B cell (primary cell): ENCODE measurements at regions not wholly inside any gene's neighbourhood (a gene's known extent, or its start where the extent isn't known, plus 50 kb on each side); places are given as distances from the start of the nearest gene placed in this dataset.
A peak's percentile ranks its signal among the peaks of the same experiment; 100 is the strongest.

Experiments used
- ATAC-seq: fragments of 200-7000 bp; cut with Tn5 transposase; one replicate; pipeline ENCODE4 v1.10.0; 2021; ENCODE audit warnings: low read depth, mild to moderate bottlenecking, moderate number of reproducible peaks, moderate library complexity
- CTCF ChIA-PET: fragments of 350-600 bp; sonication (Branson Sonifier 250); formaldehyde crosslinking; loops from one replicate; lab custom pipeline; 2021; ENCODE audit warnings: antibody characterized with exemption, inconsistent platforms; lab: Charles Lee
- POLR2A ChIA-PET: fragments of 350-600 bp; sonication (Branson Sonifier 250); formaldehyde crosslinking; loops from one replicate; lab custom pipeline; 2021; ENCODE audit warnings: antibody characterized with exemption; lab: Charles Lee
- DNase-seq: peaks from one replicate; pipeline ENCODE4 v3.0.0; 2013
- H2AFZ ChIP-seq: 2 replicates; pipeline ENCODE4 v1.6.1; 2012; ENCODE audit warnings: mild to moderate bottlenecking, low read depth, low read length; ENCODE audit not compliant: insufficient read depth, poor library complexity, severe bottlenecking
- H3K27ac ChIP-seq, 2 donors: 1 replicate in 1 of 2; 2 replicates in 1 of 2; pipeline ENCODE4 v1.5.1; 2012 to 2013; ENCODE audit warnings: low read length in 2 of 2, mild to moderate bottlenecking in 2 of 2, moderate library complexity in 1 of 2
- H3K27me3 ChIP-seq, 4 experiments: fragments of 200-600 bp in 1 of 4; sonication (generic) in 1 of 4; replicated peaks in 1 of 4; 1 replicate in 2 of 4; 2 replicates in 2 of 4; pipeline versions ENCODE4 v1.6.1 to v1.7.0; 2013 to 2016; ENCODE audit warnings: low read length in 3 of 4, mild to moderate bottlenecking in 2 of 4, mixed read lengths in 1 of 4, moderate library complexity in 1 of 4; ENCODE audit not compliant: insufficient read depth in 4 of 4, control insufficient read depth in 3 of 4; ENCODE audit errors: control extremely low read depth in 1 of 4
- H3K36me3 ChIP-seq, 2 experiments: replicated peaks in 1 of 2; 1 replicate in 1 of 2; 2 replicates in 1 of 2; pipeline versions ENCODE4 v1.6.1 to v1.7.1; 2013; ENCODE audit warnings: low read length in 1 of 2; ENCODE audit not compliant: insufficient read depth in 2 of 2, control insufficient read depth in 1 of 2; ENCODE audit errors: control extremely low read depth in 1 of 2, extremely low read depth in 1 of 2
- H3K4me1 ChIP-seq, 2 donors: fragments of 200-600 bp in 1 of 2; sonication (generic) in 1 of 2; 1 replicate in 1 of 2; 2 replicates in 1 of 2; pipeline versions ENCODE4 v1.5.1 to v1.6.1; 2013 to 2017; ENCODE audit warnings: low read length in 2 of 2; ENCODE audit not compliant: control insufficient read depth in 2 of 2, insufficient read depth in 2 of 2
- H3K4me2 ChIP-seq: replicated peaks from 2 replicates; pipeline ENCODE3; 2012; ENCODE audit warnings: mild to moderate bottlenecking, low read depth, low read length; ENCODE audit not compliant: poor library complexity, severe bottlenecking
- H3K4me3 ChIP-seq, 5 experiments: fragments of 200-600 bp in 1 of 5; sonication (generic) in 1 of 5; 1 replicate in 3 of 5; 2 replicates in 2 of 5; pipeline versions ENCODE4 v1.5.1 to v1.7.0; 2011 to 2016; ENCODE audit warnings: low read length in 4 of 5, mild to moderate bottlenecking in 4 of 5, low read depth in 2 of 5, control low read depth in 1 of 5, moderate library complexity in 1 of 5; ENCODE audit not compliant: insufficient read depth in 1 of 5; ENCODE audit errors: control extremely low read depth in 1 of 5, extremely low read depth in 1 of 5
- H3K79me2 ChIP-seq: fragments of 200-600 bp; sonication (generic); one replicate; pipeline ENCODE4 v1.6.0; 2016; ENCODE audit warnings: low read length; ENCODE audit not compliant: control insufficient read depth, insufficient read depth
- H3K9ac ChIP-seq: fragments of 200-600 bp; sonication (generic); 2 replicates; pipeline ENCODE4 v1.6.1; 2017; ENCODE audit warnings: mild to moderate bottlenecking, low read length, moderate library complexity
- H3K9me3 ChIP-seq, 3 donors: one replicate each; pipeline versions ENCODE4 v1.6.1 to v1.7.1; 2013; ENCODE audit warnings: low read length in 2 of 3; ENCODE audit not compliant: control insufficient read depth in 2 of 3, insufficient read depth in 1 of 3; ENCODE audit errors: control extremely low read depth in 1 of 3
- H4K20me1 ChIP-seq: 2 replicates; pipeline ENCODE4 v1.6.0; 2012; ENCODE audit warnings: mild to moderate bottlenecking, low read length; ENCODE audit not compliant: insufficient read depth, control insufficient read depth, poor library complexity, severe bottlenecking
- H3K27ac Mint-ChIP-seq: one replicate; pipeline ENCODE4 v1.8.0; 2021; ENCODE audit warnings: mixed read lengths
- H3K27me3 Mint-ChIP-seq: one replicate; pipeline ENCODE4 v1.8.0; 2021; ENCODE audit warnings: mixed read lengths
- H3K4me1 Mint-ChIP-seq: one replicate; pipeline ENCODE4 v1.8.0; 2021; ENCODE audit warnings: mixed read lengths
- H3K4me3 Mint-ChIP-seq: one replicate; pipeline ENCODE4 v1.8.0; 2021; ENCODE audit warnings: mixed read lengths
- H3K9me3 Mint-ChIP-seq: one replicate; pipeline ENCODE4 v1.8.0; 2022; ENCODE audit warnings: mixed read lengths; ENCODE audit not compliant: insufficient read depth
- EZH2 ChIP-seq: IDR thresholded peaks from 2 replicates; pipeline ENCODE4 v1.6.1; 2012; ENCODE audit warnings: borderline replicate concordance, low read depth, mild to moderate bottlenecking, moderate library complexity, low read length; ENCODE audit not compliant: insufficient read depth, poor library complexity, severe bottlenecking
- WGBS: methylation state at CpG from one replicate; pipeline ENCODE4 v1.1.5; 2013; ENCODE audit warnings: missing lambda C conversion rate; ENCODE audit not compliant: insufficient coverage; 5-methylcytosine and 5-hydroxymethylcytosine counted together
- intact Hi-C: fragments of 100-400 bp; cut with micrococcal nuclease; formaldehyde crosslinking; loops from one replicate; pipeline ENCODE4 v1.10.0; 2022
- TF ChIP-seq, protein P1 (sequence below): fragments of 200-600 bp; IDR thresholded peaks from one replicate; pipeline ENCODE4 v1.8.0; 2022; ENCODE audit warnings: antibody characterized with exemption, mild to moderate bottlenecking

DNA sequence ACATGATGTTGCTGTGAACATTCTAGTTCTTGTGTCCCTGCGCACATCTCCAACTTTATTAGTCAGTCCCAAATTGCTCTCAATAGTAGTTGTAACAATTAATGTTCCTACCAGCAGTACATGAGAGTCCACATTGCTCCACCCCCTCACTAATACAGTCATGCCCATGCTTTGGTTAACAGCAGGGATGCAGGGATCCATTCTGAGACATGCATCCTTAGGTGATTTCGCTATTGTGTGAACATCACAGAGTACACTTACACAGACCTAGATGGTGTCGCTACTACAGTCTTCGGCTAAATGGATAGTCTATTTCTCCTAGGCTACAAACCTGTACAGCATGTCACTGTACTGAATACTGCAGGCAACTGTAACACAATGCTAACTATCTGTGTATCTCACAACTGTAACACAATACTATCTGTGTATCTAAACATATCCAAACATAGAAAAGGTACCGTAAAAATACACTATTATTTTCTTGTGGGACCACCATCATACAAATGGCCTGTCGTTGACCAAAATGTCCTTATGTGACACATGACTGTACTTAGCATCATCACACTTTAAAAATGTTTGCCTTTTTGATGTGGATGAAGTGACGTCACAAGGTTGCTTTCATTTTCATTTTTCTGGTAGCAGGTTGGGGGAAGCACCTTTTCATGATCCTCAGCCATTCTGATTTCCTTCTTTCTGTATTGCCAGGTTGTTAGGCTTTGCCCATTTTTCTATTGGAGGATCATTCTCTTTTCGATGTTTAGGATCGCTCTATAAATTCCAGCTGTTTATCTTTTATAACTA is 82.9 kb upstream of the RNF152 start:
- Histone ChIP-seq H3K4me3 (no peak overlapping the region), H2AFZ (peak overlapping the region; percentile 17), H3K27me3 (no peaks in the 10 kb centered on the region), H3K4me2 (no peak overlapping the region), H3K9me3 (no peaks in the 10 kb centered on the region), H3K27ac (no peak overlapping the region), H3K9ac (no peak overlapping the region), H4K20me1 (no peaks in the 10 kb centered on the region), H3K36me3 (no peaks in the 10 kb centered on the region), H3K79me2 (no peaks in the 10 kb centered on the region), H3K4me1 (no peaks in the 10 kb centered on the region)
- H3K9me3 Mint-ChIP-seq: no peaks in the 10 kb centered on the region
- no peak overlapping the region for H3K27ac Mint-ChIP-seq
- ChIA-PET POLR2A (no interaction called here), CTCF (no interaction called here)
- no peak overlapping the region for H3K4me3 Mint-ChIP-seq
- intact Hi-C loops: no loop called here
- peaks cover 4% of the 10 kb centered on the region for H3K4me1 Mint-ChIP-seq
- DNase-seq (peak; percentile 41), ATAC-seq (no peak)
- TF ChIP-seq EZH2: no peak
- TF ChIP-seq, protein P1, sequence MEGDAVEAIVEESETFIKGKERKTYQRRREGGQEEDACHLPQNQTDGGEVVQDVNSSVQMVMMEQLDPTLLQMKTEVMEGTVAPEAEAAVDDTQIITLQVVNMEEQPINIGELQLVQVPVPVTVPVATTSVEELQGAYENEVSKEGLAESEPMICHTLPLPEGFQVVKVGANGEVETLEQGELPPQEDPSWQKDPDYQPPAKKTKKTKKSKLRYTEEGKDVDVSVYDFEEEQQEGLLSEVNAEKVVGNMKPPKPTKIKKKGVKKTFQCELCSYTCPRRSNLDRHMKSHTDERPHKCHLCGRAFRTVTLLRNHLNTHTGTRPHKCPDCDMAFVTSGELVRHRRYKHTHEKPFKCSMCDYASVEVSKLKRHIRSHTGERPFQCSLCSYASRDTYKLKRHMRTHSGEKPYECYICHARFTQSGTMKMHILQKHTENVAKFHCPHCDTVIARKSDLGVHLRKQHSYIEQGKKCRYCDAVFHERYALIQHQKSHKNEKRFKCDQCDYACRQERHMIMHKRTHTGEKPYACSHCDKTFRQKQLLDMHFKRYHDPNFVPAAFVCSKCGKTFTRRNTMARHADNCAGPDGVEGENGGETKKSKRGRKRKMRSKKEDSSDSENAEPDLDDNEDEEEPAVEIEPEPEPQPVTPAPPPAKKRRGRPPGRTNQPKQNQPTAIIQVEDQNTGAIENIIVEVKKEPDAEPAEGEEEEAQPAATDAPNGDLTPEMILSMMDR: no peak
- 100% methylated on average over 3 of the region's 9 CpGs for WGBS
- H3K27me3 Mint-ChIP-seq: no peaks in the 10 kb centered on the region

- Histone ChIP-seq H3K9me3 (no peaks in the 10 kb centered on the region), H3K27ac (no peak overlapping the region), H3K36me3 (no peaks in the 10 kb centered on the region), H3K79me2 (no peaks in the 10 kb centered on the region), H3K4me1 (no peaks in the 10 kb centered on the region), H3K9ac (no peak overlapping the region), H2AFZ (no peak overlapping the region), H4K20me1 (no peaks in the 10 kb centered on the region), H3K4me2 (no peak overlapping the region), H3K27me3 (no peaks in the 10 kb centered on the region), H3K4me3 (no peak overlapping the region)
- ChIA-PET CTCF (no interaction called here), POLR2A (no interaction called here)
- intact Hi-C loops: no loop called here
- 100% methylated on average over 2 of the region's 6 CpGs for WGBS
- no peak for DNase-seq
- ATAC-seq: no peak
- Mint-ChIP-seq H3K4me3 (no peak overlapping the region), H3K27ac (no peak overlapping the region), H3K4me1 (peaks cover 4% of the 10 kb centered on the region), H3K27me3 (no peaks in the 10 kb centered on the region), H3K9me3 (no peaks in the 10 kb centered on the region)
- TF ChIP-seq, protein P1: no peak
These were observed 80.7 kb upstream of the RNF152 start for GRCh38 chr18:61973273-61974115.
